ENCODE measurements at regions not wholly inside any gene's neighbourhood (a gene's known extent, or its start where the extent isn't known, plus 50 kb on each side); places are given as distances from the start of the nearest gene placed in this dataset.

- no peak for DNase-seq
- intact Hi-C loops (cut with DNase I): no loop called here
These were observed 422.2 kb downstream of the PDHA2 start for GRCh38 chr4:96262057-96262456.

GRCh38 chr4:96263291-96263690 lies 423.4 kb downstream of the PDHA2 start:
- DNase-seq: no peak
- intact Hi-C loops (cut with DNase I): no loop called here

- no peak for DNase-seq
- intact Hi-C loops (cut with DNase I): no loop called here
These were observed 425.1 kb downstream of the PDHA2 start for GRCh38 chr4:96264941-96265463.

GRCh38 chr4:96293806-96294205 lies 453.9 kb downstream of the PDHA2 start:
- DNase-seq: no peak
- intact Hi-C loops (cut with DNase I): no loop called here

DNA sequence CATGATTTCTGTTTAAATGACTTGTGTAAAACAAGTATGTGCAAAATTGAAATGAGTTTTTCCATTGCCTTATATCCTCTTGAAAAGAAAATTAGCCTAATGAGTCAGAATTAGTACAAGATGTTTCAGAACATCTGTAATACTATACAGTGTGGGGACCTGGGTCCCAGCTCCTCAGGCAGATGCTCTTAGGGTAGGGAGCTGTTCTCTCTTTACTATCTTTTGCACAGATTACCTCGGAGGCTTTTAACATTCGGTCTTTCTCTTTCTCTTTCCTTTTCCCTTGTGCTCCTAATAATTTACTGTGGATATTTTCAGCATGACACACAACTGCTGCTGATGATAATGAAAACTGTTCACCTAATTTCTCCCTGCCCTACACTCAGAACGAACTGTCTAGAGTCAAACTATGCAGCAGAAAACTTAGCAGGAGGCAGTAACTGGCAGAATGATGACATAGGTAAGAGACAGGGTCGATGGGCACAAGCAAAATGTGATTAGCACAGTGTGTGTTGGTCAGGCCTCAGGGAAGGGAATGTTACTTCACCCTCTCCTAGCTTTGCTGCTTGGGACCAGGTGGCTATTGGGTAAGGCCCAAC lies 455.3 kb downstream of the PDHA2 start:
- DNase-seq: no peak
- intact Hi-C loops (cut with DNase I): no loop called here

- intact Hi-C loops (cut with DNase I): no loop called here
- no peak for DNase-seq
These were observed 461.8 kb downstream of the PDHA2 start for GRCh38 chr4:96301715-96302114.

- DNase-seq: no peak
- intact Hi-C loops (cut with DNase I): no loop called here
These were observed 465.1 kb downstream of the PDHA2 start for GRCh38 chr4:96305030-96305429.

- intact Hi-C loops (cut with DNase I): no loop called here
- DNase-seq: no peak
These were observed 472.3 kb downstream of the PDHA2 start for GRCh38 chr4:96312046-96312685.

GRCh38 chr4:96315815-96316214 lies 475.9 kb downstream of the PDHA2 start:
- intact Hi-C loops (cut with DNase I): no loop called here
- DNase-seq: no peak

- intact Hi-C loops (cut with DNase I): no loop called here
- DNase-seq: no peak
These were observed 476.9 kb downstream of the PDHA2 start for GRCh38 chr4:96316776-96317175.

DNA sequence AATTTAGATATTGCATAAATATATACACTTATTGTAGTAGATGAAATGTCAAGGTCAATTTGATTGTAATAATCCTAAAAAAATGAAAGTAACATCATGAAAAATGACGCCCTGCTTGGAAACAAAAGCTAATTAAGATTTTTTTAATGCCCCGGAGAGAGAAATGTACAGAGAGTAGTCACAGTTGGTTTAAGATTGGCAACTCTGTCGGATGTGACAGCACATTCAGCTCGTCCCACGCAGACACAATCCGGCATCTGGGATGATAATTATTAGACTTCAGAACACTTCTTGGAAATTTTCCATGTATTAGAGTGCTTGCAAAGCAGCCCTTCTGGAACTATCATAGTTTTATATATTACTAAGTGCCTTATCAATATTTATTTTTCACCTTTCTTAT lies 478.0 kb downstream of the PDHA2 start:
- peak in 34 of 42 donors; percentile 4 to 72 (median 34) for DNase-seq
- intact Hi-C loops (cut with DNase I): no loop called here

DNA sequence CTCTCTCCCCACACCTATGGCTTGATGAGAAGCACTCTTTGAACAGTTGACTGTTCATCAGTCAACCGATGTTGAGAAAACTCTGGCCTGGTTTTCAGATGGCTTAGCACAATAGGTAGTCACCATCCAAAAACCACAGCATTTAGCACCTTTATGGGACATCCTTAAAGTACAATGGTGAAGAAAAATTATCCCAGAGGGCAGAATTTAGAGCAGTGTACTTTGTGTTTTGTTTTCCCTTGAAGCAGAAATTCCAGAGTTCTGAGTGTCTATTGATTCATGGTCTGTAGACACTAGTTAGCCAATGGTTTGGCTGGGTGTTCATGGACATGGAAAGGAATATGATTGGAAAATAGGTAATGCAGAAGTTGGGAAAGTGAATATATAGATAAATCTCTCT lies 487.0 kb downstream of the PDHA2 start:
- intact Hi-C loops (cut with DNase I): no loop called here
- no peak for DNase-seq

- intact Hi-C loops (cut with DNase I): no loop called here
- DNase-seq: no peak
These were observed 502.3 kb downstream of the PDHA2 start for GRCh38 chr4:96342196-96342595.

- intact Hi-C loops (cut with DNase I): no loop called here
- no peak for DNase-seq
These were observed 503.0 kb downstream of the PDHA2 start for GRCh38 chr4:96342790-96343455.

DNA sequence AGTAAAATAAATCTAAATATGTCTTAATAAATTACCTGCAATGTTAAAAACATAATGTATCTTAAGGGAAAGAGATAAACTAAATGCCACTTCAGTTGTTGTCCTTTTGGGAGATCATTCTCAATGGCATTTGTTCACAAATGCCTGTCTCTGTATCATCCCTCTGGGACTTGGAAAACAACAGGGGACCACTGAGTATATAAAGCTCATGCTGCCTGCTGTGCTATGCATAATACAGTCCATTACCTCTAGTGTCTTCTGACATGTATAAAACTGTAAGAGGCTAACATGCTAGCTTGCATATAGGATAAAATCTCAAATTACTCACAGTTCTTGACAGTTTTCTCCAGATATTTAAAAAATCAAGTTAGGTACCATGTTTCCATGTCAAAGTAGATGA lies 503.9 kb downstream of the PDHA2 start:
- no peak for DNase-seq
- intact Hi-C loops (cut with DNase I): no loop called here

- no peak for DNase-seq
- intact Hi-C loops (cut with DNase I): no loop called here
These were observed 507.7 kb downstream of the PDHA2 start for GRCh38 chr4:96347582-96347981.

DNA sequence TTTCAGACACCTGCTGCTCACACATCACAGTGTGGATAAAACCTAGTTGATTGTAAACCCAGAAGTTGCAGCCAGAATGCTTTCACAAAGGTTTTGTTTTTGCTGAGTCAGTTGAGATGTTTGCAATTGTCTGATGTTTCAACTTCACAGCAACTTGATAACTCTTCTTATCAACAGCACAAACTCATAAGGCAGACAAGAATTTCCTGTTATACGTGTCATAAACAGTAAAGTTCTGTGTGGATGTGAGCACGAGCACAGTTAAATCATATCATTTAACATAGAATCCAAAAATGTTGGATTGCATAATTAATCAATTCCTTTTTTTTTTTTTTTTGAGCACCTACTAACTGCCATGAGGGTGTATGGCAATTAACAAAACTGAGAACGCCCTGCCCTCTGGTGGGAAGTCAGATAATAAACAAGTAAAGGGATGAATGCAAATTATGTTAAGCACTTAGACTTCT lies 512.2 kb downstream of the PDHA2 start:
- DNase-seq: peak in 25 of 42 donors; percentile 1 to 46 (median 14)
- intact Hi-C loops (cut with DNase I): no loop called here

GRCh38 chr4:96354036-96354712 lies 514.3 kb downstream of the PDHA2 start:
- DNase-seq: peak in 1 of 42 donors; percentile 2
- intact Hi-C loops (cut with DNase I): no loop called here

- intact Hi-C loops (cut with DNase I): no loop called here
- DNase-seq: no peak
These were observed 515.5 kb downstream of the PDHA2 start for GRCh38 chr4:96355414-96355813.
